MCF 10A (cell line): ENCODE measurements at regions not wholly inside any gene's neighbourhood (a gene's known extent, or its start where the extent isn't known, plus 50 kb on each side); places are given as distances from the start of the nearest gene placed in this dataset.

Experiments
- BruUV-seq: library from RNA; stranded (reverse); fragments of 400-500 nt; replicated peaks from 2 replicates; lab custom pipeline; 2021; lab: Mats Ljungman, UMichigan
- CTCF ChIA-PET: fragments of 300-600 bp; sonication (Branson Sonifier 250); formaldehyde crosslinking; extraction: SDS; loops from one replicate; lab custom pipeline; 2021; ENCODE audit warnings: antibody characterized with exemption, inconsistent platforms; lab: Yijun Ruan, JAX
- POLR2A ChIA-PET: fragments of 300-600, 350-650 bp; sonication (Branson Sonifier 250); formaldehyde crosslinking; extraction: SDS; loops from one replicate; lab custom pipeline; 2020; ENCODE audit warnings: antibody characterized with exemption, inconsistent platforms; lab: Yijun Ruan, JAX
- DNase-seq: peaks from one replicate; pipeline ENCODE4 v3.0.0-alpha.2; 2018; ENCODE audit not compliant: unreplicated experiment
- H3K27ac Mint-ChIP-seq: one replicate; pipeline ENCODE4 v1.8.0; 2022; ENCODE audit warnings: mild to moderate bottlenecking, low read depth, mixed read lengths; ENCODE audit not compliant: unreplicated experiment
- H3K27me3 Mint-ChIP-seq: one replicate; pipeline ENCODE4 v1.8.0; 2022; ENCODE audit warnings: mixed read lengths; ENCODE audit not compliant: insufficient read depth, unreplicated experiment
- H3K36me3 Mint-ChIP-seq: one replicate; pipeline ENCODE4 v1.8.0; 2022; ENCODE audit warnings: mild to moderate bottlenecking, moderate library complexity, mixed read lengths; ENCODE audit not compliant: insufficient read depth, unreplicated experiment
- H3K4me1 Mint-ChIP-seq: one replicate; pipeline ENCODE4 v1.8.0; 2022; ENCODE audit warnings: mixed read lengths; ENCODE audit not compliant: insufficient read depth, unreplicated experiment
- H3K4me3 Mint-ChIP-seq: one replicate; pipeline ENCODE4 v1.8.0; 2022; ENCODE audit warnings: mild to moderate bottlenecking, moderate library complexity, mixed read lengths; ENCODE audit not compliant: unreplicated experiment
- H3K9me3 Mint-ChIP-seq: one replicate; pipeline ENCODE4 v1.8.0; 2022; ENCODE audit warnings: mixed read lengths; ENCODE audit not compliant: unreplicated experiment
- intact Hi-C: fragments of 100-400 bp; cut with micrococcal nuclease; formaldehyde crosslinking; loops from 2 replicates; pipeline ENCODE4 v1.14.1; 2022
- TF ChIP-seq, protein P1 (sequence below): fragments of 200-600 bp; IDR thresholded peaks from one replicate; pipeline ENCODE4 v1.8.0; 2022; ENCODE audit warnings: antibody characterized with exemption, mild to moderate bottlenecking; ENCODE audit not compliant: unreplicated experiment

DNA sequence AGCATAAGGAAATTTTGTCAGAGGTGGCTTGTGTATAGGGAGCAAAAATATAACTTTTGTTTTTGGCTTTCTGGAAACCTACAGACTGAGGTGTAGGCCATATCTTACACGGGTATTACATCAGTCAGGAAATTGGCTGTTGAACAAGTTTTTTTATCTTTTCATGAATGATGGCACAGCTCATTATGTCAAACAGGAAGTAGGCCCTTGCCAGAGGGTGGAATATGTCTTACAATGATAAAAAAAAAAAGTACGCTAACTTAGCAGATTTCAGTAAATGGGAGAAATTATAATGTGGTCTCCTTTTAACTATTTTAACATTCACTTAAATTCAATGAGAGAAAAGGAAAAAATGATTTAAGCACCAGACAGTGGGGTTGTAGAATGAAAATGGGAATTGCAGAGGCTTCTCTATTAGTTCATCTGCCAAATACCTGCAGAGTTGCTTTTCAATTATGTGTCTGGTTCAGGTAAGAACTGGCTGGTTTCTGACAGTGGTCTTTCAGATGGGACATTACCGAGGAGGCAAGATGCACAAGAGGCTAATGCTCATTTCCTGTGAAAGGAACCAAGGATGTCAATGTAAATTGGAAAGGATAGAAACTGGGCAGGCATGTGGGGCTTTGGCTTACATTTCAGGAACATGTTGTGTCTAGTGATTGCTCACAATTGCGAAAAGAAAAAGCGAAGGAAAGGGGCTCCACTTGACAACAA lies 169.9 kb downstream of the NNT start:
- peak overlapping the region; percentile 61 for H3K4me3 Mint-ChIP-seq
- peaks cover 32% of the 10 kb centered on the region for H3K4me1 Mint-ChIP-seq
- H3K9me3 Mint-ChIP-seq = peaks cover 25% of the 10 kb centered on the region
- BruUV-seq = no TSS peak
- peak; percentile 87 for DNase-seq
- no peaks in the 10 kb centered on the region for H3K27me3 Mint-ChIP-seq
- TF ChIP-seq, protein P1, sequence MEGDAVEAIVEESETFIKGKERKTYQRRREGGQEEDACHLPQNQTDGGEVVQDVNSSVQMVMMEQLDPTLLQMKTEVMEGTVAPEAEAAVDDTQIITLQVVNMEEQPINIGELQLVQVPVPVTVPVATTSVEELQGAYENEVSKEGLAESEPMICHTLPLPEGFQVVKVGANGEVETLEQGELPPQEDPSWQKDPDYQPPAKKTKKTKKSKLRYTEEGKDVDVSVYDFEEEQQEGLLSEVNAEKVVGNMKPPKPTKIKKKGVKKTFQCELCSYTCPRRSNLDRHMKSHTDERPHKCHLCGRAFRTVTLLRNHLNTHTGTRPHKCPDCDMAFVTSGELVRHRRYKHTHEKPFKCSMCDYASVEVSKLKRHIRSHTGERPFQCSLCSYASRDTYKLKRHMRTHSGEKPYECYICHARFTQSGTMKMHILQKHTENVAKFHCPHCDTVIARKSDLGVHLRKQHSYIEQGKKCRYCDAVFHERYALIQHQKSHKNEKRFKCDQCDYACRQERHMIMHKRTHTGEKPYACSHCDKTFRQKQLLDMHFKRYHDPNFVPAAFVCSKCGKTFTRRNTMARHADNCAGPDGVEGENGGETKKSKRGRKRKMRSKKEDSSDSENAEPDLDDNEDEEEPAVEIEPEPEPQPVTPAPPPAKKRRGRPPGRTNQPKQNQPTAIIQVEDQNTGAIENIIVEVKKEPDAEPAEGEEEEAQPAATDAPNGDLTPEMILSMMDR = no peak
- CTCF ChIA-PET = interaction anchor here (0.5 to 0.6 kb wide), 3 partner anchors 74 to 343 kb away, joined by 3 to 4 read pairs (median 3); no protein-coding TSS in a partner anchor
- POLR2A ChIA-PET = no interaction called here
- peak overlapping the region; percentile 98 for H3K27ac Mint-ChIP-seq
- intact Hi-C loops = loop anchor here (1.0 kb wide), 1 partner anchor 66 kb away; no protein-coding TSS in a partner anchor
- peaks cover 9% of the 10 kb centered on the region for H3K36me3 Mint-ChIP-seq

DNA sequence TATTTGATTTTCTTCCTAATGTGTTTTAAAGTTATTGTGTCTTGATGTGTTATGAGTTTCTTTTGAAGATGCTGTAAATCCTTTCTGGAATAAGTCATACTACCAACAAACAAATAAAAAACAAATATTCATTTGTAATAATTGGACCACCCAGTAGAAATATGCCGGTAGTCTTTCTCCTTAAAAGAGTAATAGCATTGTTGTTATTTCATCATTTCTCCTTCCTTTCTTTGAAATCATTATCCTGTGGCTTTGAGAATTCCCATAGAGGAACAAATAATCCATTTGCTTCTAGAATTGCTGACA lies 169.4 kb downstream of the NNT start:
- CTCF ChIA-PET = interaction anchor here (0.5 to 0.6 kb wide), 2 partner anchors 73 to 342 kb away, joined by 3 to 4 read pairs; no protein-coding TSS in a partner anchor
- peak overlapping the region; percentile 98 for H3K27ac Mint-ChIP-seq
- POLR2A ChIA-PET = no interaction called here
- intact Hi-C loops = loop anchor here (1.0 kb wide), 1 partner anchor 67 kb away; no protein-coding TSS in a partner anchor
- BruUV-seq = no TSS peak
- H3K4me3 Mint-ChIP-seq = peak overlapping the region; percentile 61
- peaks cover 26% of the 10 kb centered on the region for H3K9me3 Mint-ChIP-seq
- peaks cover 14% of the 10 kb centered on the region for H3K36me3 Mint-ChIP-seq
- H3K27me3 Mint-ChIP-seq = no peaks in the 10 kb centered on the region
- TF ChIP-seq, protein P1 = no peak
- peaks cover 32% of the 10 kb centered on the region for H3K4me1 Mint-ChIP-seq
- no peak for DNase-seq

DNA sequence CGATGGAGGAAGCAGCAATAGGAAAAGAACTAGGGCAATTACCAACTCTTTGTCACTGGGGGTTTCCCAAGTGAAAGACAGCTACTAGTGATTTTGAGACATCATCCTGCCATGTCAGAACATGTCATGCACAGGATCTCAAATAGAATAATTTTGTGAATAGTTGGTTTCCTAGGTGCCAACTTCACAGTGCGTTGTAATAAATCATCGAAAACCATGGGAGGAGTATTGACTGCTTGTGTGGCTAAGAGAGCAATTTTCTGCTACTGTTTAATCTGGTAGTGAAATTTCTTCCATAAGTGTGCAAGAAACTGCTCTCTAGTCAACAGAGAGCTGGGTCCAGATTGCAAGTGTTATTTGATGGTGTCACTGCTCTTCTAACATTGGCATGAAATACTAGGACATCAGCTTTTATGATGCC lies 168.6 kb downstream of the NNT start:
- Mint-ChIP-seq H3K4me1 (peaks cover 32% of the 10 kb centered on the region), H3K27ac (peak overlapping the region; percentile 98), H3K27me3 (no peaks in the 10 kb centered on the region), H3K9me3 (peaks cover 18% of the 10 kb centered on the region), H3K36me3 (peaks cover 14% of the 10 kb centered on the region), H3K4me3 (no peak overlapping the region)
- peak; percentile 40 for DNase-seq
- ChIA-PET CTCF (interaction anchor here (0.5 to 1.1 kb wide), 3 partner anchors 13 to 40 kb away, joined by 3 to 4 read pairs (median 3); no protein-coding TSS in a partner anchor), POLR2A (no interaction called here)
- TF ChIP-seq, protein P1 = no peak
- intact Hi-C loops = loop anchor here (1.0 kb wide), 1 partner anchor 68 kb away; no protein-coding TSS in a partner anchor
- BruUV-seq = no TSS peak

DNA sequence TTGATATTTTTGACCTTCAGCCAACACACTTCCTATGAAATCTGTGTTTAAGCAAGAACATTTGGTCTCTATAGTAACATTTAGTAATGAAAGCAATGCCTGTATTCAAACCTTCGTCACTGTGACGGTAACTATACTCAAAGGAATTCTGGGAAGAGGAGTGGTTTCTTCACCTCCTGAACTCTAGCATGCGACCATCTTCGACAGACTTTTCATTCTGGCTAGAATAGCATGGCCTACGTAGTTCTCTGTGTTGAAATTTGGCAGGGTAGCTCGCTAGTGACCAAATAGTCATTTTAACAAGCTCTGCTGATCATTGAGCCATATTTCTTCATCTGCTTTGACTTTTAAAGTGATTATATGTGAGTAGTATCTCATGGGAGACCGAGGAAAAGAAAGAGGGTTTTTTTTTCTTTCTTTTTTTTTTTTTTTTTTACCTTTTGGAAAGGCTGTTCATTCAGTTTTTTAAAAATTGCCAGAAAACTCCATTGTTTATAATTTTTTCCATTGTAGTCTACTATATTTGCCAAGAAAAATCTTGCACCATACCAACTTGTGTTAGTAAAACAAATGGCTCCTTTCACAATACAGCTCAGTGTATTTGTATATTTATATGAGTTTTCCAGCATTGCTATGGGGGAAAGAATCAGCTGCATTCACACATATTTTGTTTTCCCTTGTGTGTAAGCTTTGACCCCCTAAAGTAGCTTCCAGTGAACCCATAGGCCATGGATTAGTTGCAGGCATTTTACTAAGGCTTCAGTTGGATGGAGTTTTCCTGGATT lies 166.8 kb downstream of the NNT start:
- Mint-ChIP-seq H3K9me3 (peaks cover 7% of the 10 kb centered on the region), H3K36me3 (peaks cover 14% of the 10 kb centered on the region), H3K4me1 (peaks cover 26% of the 10 kb centered on the region), H3K27me3 (no peaks in the 10 kb centered on the region), H3K4me3 (no peak overlapping the region), H3K27ac (peak overlapping the region; percentile 81)
- no TSS peak for BruUV-seq
- TF ChIP-seq, protein P1 = no peak
- ChIA-PET POLR2A (interaction anchor here (0.6 kb wide), 1 partner anchor 464 kb away, joined by 3 read pairs; no protein-coding TSS in a partner anchor), CTCF (interaction anchor here (0.5 to 0.7 kb wide), 2 partner anchors 20 to 39 kb away, joined by 3 to 4 read pairs; no protein-coding TSS in a partner anchor)
- DNase-seq = peak; percentile 86
- intact Hi-C loops = no loop called here
